BJ (cell line): ENCODE measurements at regions not wholly inside any gene's neighbourhood (a gene's known extent, or its start where the extent isn't known, plus 50 kb on each side); places are given as distances from the start of the nearest gene placed in this dataset.

Source experiments
- CTCF ChIA-PET: fragments of 350-600 bp; formaldehyde crosslinking; extraction: SDS; loops from one replicate; lab custom pipeline; 2021; ENCODE audit warnings: antibody characterized with exemption, inconsistent platforms; lab: Yijun Ruan, JAX
- POLR2A ChIA-PET: fragments of 300-600 bp; sonication (Branson Sonifier 250); formaldehyde crosslinking; extraction: SDS; loops from one replicate; lab custom pipeline; 2021; ENCODE audit warnings: antibody characterized with exemption; lab: Charles Lee
- DNase-seq: peaks from one replicate; pipeline ENCODE4 v3.0.0-alpha.2; 2011; ENCODE audit warnings: low read depth
- H3K27me3 ChIP-seq: 2 replicates; pipeline ENCODE4 v1.6.0; 2011; ENCODE audit warnings: low read length; ENCODE audit not compliant: control insufficient read depth, insufficient read depth
- H3K36me3 ChIP-seq: 2 replicates; pipeline ENCODE4 v1.5.1; 2011; ENCODE audit warnings: low read length; ENCODE audit not compliant: control insufficient read depth, insufficient read depth
- H3K4me3 ChIP-seq: 2 replicates; pipeline ENCODE4 v1.5.1; 2011; ENCODE audit warnings: low read depth, mild to moderate bottlenecking, control low read depth, low read length
- CTCF ChIP-seq: IDR thresholded peaks from 2 replicates; pipeline ENCODE4 v1.5.1; 2011; ENCODE audit warnings: low read depth, mild to moderate bottlenecking, control low read depth, inconsistent platforms, low read length, moderate library complexity; ENCODE audit not compliant: insufficient read depth

GRCh38 chr18:10080372-10080771 lies 166.6 kb downstream of the VAPA start:
- no peak for DNase-seq
- Histone ChIP-seq H3K27me3 (no peaks in the 10 kb centered on the region; the same call in 1 of the 2 replicates), H3K4me3 (no peak overlapping the region), H3K36me3 (no peaks in the 10 kb centered on the region)
- TF ChIP-seq CTCF, result no peak
- ChIA-PET POLR2A (no interaction called here), CTCF (interaction anchor here (1.0 kb wide), 1 partner anchor 10 kb away, joined by 4 read pairs; no protein-coding TSS in a partner anchor)

GRCh38 chr18:10081492-10081891 lies 167.7 kb downstream of the VAPA start:
- no peak for TF ChIP-seq CTCF
- no peak for DNase-seq
- POLR2A ChIA-PET, result no interaction called here
- CTCF ChIA-PET, result no interaction called here
- no peaks in the 10 kb centered on the region for H3K36me3 ChIP-seq
- H3K4me3 ChIP-seq, result no peak overlapping the region
- H3K27me3 ChIP-seq, result no peaks in the 10 kb centered on the region; the same call in 1 of the 2 replicates

GRCh38 chr18:10085416-10085815 lies 171.6 kb downstream of the VAPA start:
- no peak for TF ChIP-seq CTCF
- Histone ChIP-seq H3K4me3 (no peak overlapping the region), H3K27me3 (peaks cover 4% of the 10 kb centered on the region; the same call in 1 of the 2 replicates), H3K36me3 (no peaks in the 10 kb centered on the region)
- CTCF ChIA-PET, result interaction anchor here (0.9 kb wide), 1 partner anchor 10 kb away, joined by 3 read pairs; no protein-coding TSS in a partner anchor
- no peak for DNase-seq
- POLR2A ChIA-PET, result no interaction called here

- no peak for TF ChIP-seq CTCF
- POLR2A ChIA-PET, result no interaction called here
- CTCF ChIA-PET, result no interaction called here
- no peak overlapping the region for H3K4me3 ChIP-seq
- peaks cover 4% of the 10 kb centered on the region; the same call in 1 of the 2 replicates for H3K27me3 ChIP-seq
- H3K36me3 ChIP-seq, result no peaks in the 10 kb centered on the region
- no peak for DNase-seq
Observed at GRCh38 chr18:10085876-10086275, 172.1 kb downstream of the VAPA start.

GRCh38 chr18:10086458-10087210 lies 172.8 kb downstream of the VAPA start:
- DNase-seq, result no peak
- ChIA-PET CTCF (interaction anchor here (0.6 kb wide), 1 partner anchor 50 kb away, joined by 3 read pairs; no protein-coding TSS in a partner anchor), POLR2A (no interaction called here)
- H3K4me3 ChIP-seq, result no peak overlapping the region
- peaks cover 4% of the 10 kb centered on the region; the same call in 1 of the 2 replicates for H3K27me3 ChIP-seq
- H3K36me3 ChIP-seq, result no peaks in the 10 kb centered on the region
- TF ChIP-seq CTCF, result no peak
